Brain pericyte (primary cell): ENCODE measurements at regions not wholly inside any gene's neighbourhood (a gene's known extent, or its start where the extent isn't known, plus 50 kb on each side); places are given as distances from the start of the nearest gene placed in this dataset.

Source experiments
- DNase-seq: peaks from one replicate; pipeline ENCODE4 v3.0.0-alpha.2; 2012; ENCODE audit warnings: low read depth, low spot score

- DNase-seq: no peak
Observed at GRCh38 chr16:65964752-65965151, 401.7 kb upstream of the CDH5 start.

GRCh38 chr16:65961476-65962143 is 404.9 kb upstream of the CDH5 start:
- no peak for DNase-seq

GRCh38 chr16:65959983-65960382 is 406.5 kb upstream of the CDH5 start:
- DNase-seq: no peak

GRCh38 chr16:65958086-65958485 is 408.4 kb upstream of the CDH5 start:
- DNase-seq: no peak

GRCh38 chr16:65956100-65956499 is 410.4 kb upstream of the CDH5 start:
- DNase-seq: no peak

- no peak for DNase-seq
Observed at GRCh38 chr16:65954446-65954845, 412.0 kb upstream of the CDH5 start.

GRCh38 chr16:65950211-65950610 is 416.3 kb upstream of the CDH5 start:
- no peak for DNase-seq

GRCh38 chr16:65948361-65948760 is 418.1 kb upstream of the CDH5 start:
- DNase-seq: no peak

- no peak for DNase-seq
Observed at GRCh38 chr16:65947951-65948350, 418.5 kb upstream of the CDH5 start.

- DNase-seq: no peak
Observed at GRCh38 chr16:65945493-65945892, 421.0 kb upstream of the CDH5 start.

GRCh38 chr16:65944361-65944760 is 422.1 kb upstream of the CDH5 start:
- DNase-seq: no peak

GRCh38 chr16:65940711-65941110 is 425.8 kb upstream of the CDH5 start:
- no peak for DNase-seq

GRCh38 chr16:65938083-65938482 is 428.4 kb upstream of the CDH5 start:
- no peak for DNase-seq

GRCh38 chr16:65937455-65937854 is 429.0 kb upstream of the CDH5 start:
- DNase-seq: no peak

GRCh38 chr16:65936096-65936495 is 430.4 kb upstream of the CDH5 start:
- DNase-seq: no peak

GRCh38 chr16:65934443-65934842 is 432.0 kb upstream of the CDH5 start:
- no peak for DNase-seq

- no peak for DNase-seq
Observed at GRCh38 chr16:65933703-65934102, 432.8 kb upstream of the CDH5 start.

GRCh38 chr16:65932350-65933072 is 434.0 kb upstream of the CDH5 start:
- DNase-seq: no peak

- no peak for DNase-seq
Observed at GRCh38 chr16:65922923-65923322, 443.6 kb upstream of the CDH5 start.

- DNase-seq: no peak
Observed at GRCh38 chr16:65919986-65920376, 446.5 kb upstream of the CDH5 start.

GRCh38 chr16:65919145-65919985 is 447.1 kb upstream of the CDH5 start:
- DNase-seq: no peak

GRCh38 chr16:65917466-65917865 is 449.0 kb upstream of the CDH5 start:
- no peak for DNase-seq

- DNase-seq: no peak
Observed at GRCh38 chr16:65916995-65917394, 449.5 kb upstream of the CDH5 start.
